Right atrium auricular region (tissue), 2 donors: ENCODE measurements at regions not wholly inside any gene's neighbourhood (a gene's known extent, or its start where the extent isn't known, plus 50 kb on each side); places are given as distances from the start of the nearest gene placed in this dataset.
"Not testable (repeated sequence)": the region's sequence is repeated elsewhere in the genome, so short reads cannot be mapped to it uniquely, and the experiment has no call there.

Source experiments
- DNase-seq: peaks from one replicate; pipeline ENCODE4 v3.0.0-alpha.2; 2019; ENCODE audit warnings: low spot score
- H3K27ac ChIP-seq, 2 donors: fragments of 200-600 bp; sonication (generic); 1 replicate in 1 of 2; 2 replicates in 1 of 2; pipeline ENCODE4 v1.5.1; 2016 to 2019
- H3K27me3 ChIP-seq, 2 donors: fragments of 200-600 bp; sonication (generic); one replicate each; pipeline versions ENCODE4 v1.5.1 to v1.6.0; 2017 to 2019
- H3K36me3 ChIP-seq: fragments of 200-600 bp; sonication (generic); one replicate; pipeline ENCODE4 v1.5.1; 2016
- H3K4me1 ChIP-seq, 2 donors: fragments of 200-600 bp; sonication (generic); one replicate each; pipeline versions ENCODE4 v1.5.1 to v1.6.0; 2017 to 2019
- H3K4me3 ChIP-seq, 2 donors: fragments of 200-600 bp; sonication (generic); 1 replicate in 1 of 2; 2 replicates in 1 of 2; pipeline ENCODE4 v1.5.1; 2017 to 2019; ENCODE audit warnings: mild to moderate bottlenecking in 1 of 2, moderate library complexity in 1 of 2
- H3K9me3 ChIP-seq, 2 donors: fragments of 200-600 bp; sonication (generic); one replicate each; pipeline ENCODE4 v1.5.1; 2019
- TF ChIP-seq, protein P1 (sequence below), 2 donors: fragments of 200-600 bp; sonication (generic); IDR thresholded peaks; one replicate each; pipeline ENCODE4 v1.5.1; 2019; ENCODE audit warnings: antibody characterized with exemption in 2 of 2

DNA sequence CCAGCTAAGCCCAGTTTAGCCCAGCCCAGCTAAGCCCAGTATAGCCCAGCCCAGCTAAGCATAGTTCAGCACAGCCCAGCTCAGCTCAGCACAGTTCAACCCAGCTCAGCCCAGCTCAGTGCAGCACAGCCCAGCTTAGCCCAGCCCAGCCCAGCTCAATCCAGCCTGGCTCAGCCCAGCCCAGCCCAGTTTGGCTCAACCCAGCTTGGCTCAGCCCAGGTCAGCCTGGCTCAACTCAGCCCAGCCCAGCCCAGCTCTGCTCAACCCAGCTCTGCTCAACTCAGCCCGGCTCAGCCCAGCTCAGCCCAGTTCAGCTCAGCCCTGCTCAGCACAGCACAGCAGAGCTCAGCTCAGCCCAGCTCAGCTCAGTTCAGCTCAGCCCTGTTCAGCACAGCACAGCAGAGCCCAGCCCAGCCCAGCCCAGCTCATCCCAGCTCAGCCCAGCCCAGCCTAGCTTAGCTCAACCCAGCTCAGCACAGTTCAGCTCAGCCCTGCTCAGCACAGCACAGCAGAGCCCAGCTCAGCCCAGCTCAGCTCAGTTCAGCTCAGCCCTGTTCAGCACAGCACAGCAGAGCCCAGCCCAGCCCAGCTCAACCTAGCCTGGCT lies 330.9 kb downstream of the TMEM121 start:
- H3K9me3 ChIP-seq: no peaks in the 10 kb centered on the region
- TF ChIP-seq, protein P1, sequence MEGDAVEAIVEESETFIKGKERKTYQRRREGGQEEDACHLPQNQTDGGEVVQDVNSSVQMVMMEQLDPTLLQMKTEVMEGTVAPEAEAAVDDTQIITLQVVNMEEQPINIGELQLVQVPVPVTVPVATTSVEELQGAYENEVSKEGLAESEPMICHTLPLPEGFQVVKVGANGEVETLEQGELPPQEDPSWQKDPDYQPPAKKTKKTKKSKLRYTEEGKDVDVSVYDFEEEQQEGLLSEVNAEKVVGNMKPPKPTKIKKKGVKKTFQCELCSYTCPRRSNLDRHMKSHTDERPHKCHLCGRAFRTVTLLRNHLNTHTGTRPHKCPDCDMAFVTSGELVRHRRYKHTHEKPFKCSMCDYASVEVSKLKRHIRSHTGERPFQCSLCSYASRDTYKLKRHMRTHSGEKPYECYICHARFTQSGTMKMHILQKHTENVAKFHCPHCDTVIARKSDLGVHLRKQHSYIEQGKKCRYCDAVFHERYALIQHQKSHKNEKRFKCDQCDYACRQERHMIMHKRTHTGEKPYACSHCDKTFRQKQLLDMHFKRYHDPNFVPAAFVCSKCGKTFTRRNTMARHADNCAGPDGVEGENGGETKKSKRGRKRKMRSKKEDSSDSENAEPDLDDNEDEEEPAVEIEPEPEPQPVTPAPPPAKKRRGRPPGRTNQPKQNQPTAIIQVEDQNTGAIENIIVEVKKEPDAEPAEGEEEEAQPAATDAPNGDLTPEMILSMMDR (IDR thresholded peaks at IDR 0.05): no peak
- H3K27me3 ChIP-seq: no peaks in the 10 kb centered on the region
- no peak overlapping the region for H3K27ac ChIP-seq
- DNase-seq: no peak
- no peaks in the 10 kb centered on the region for H3K36me3 ChIP-seq
- no peak overlapping the region for H3K4me3 ChIP-seq
- H3K4me1 ChIP-seq: no peaks in the 10 kb centered on the region

DNA sequence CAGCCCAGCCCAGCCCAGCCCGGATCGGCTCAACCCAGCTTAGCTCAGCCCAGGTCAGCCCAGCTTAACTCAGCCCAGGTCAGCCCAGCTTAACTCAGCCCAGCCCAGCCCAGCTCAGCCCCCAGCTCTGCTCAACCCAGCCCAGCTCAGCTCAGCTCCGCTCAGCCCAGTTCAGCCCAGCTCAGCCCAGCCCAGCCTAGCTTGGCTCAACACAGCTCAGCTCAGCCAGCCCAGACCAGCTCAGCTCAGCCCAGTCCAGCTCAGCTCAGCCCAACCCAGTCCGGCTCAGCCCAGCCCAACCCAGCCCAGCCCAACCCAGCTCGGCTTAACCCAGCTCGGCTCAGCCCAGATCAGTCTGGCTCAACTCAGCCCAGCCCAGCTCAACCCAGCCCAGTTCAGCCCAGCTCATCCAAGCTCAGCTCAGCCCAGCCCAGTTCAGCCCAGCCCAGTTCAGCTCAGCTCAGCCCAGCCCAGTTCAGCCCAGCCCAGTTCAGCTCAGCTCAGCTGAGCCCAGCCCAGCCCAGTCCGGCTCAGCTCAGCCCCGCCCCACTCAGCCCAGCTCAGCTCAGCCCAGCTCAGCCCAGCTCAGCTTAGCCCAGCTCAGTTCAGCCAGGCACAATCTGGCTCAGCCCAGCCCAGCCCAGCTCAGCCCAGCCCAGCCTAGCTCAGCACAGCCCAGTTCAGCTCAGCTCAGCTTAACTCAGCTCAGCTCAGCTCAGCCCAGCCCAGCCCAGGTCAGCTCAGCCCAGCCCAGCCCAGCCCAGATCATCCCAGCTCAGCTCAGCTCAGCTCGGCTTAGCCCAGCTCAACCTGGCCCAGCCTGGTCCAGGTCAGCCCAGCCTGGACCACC lies 331.7 kb downstream of the TMEM121 start:
- Histone ChIP-seq H3K4me1 (no peaks in the 10 kb centered on the region), H3K27me3 (no peaks in the 10 kb centered on the region)
- DNase-seq: no peak

DNA sequence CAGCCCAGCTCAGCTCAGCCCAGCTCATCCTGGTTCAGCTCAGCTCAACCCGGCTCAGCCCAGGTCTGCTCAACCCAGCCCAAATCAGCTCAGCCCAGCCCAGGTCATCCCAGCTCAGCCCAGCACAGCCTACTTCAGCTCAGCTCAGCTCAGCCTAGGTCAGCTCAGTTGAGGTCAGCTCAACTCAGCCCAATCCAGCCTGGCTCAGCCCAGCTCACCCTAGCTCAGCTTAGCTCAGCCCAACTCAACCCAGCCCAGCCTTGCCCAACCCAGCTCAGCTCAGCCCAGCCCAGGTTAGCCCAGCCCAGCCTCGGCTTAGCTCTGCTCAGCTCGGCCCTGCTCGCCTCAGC lies 332.3 kb downstream of the TMEM121 start:
- H3K4me3 ChIP-seq: no peak overlapping the region
- H3K9me3 ChIP-seq: no peaks in the 10 kb centered on the region
- no peaks in the 10 kb centered on the region for H3K27me3 ChIP-seq
- no peaks in the 10 kb centered on the region for H3K36me3 ChIP-seq
- no peak overlapping the region for H3K27ac ChIP-seq
- DNase-seq: no peak
- TF ChIP-seq, protein P1 (IDR thresholded peaks at IDR 0.05): no peak
- H3K4me1 ChIP-seq: no peaks in the 10 kb centered on the region

More for the DNA sequence above, 331.7 kb downstream of the TMEM121 start:
- H3K36me3 ChIP-seq: no peaks in the 10 kb centered on the region
- no peak overlapping the region for H3K27ac ChIP-seq
- H3K4me3 ChIP-seq: no peak overlapping the region
- H3K9me3 ChIP-seq: no peaks in the 10 kb centered on the region
- TF ChIP-seq, protein P1 (IDR thresholded peaks at IDR 0.05): no peak

DNA sequence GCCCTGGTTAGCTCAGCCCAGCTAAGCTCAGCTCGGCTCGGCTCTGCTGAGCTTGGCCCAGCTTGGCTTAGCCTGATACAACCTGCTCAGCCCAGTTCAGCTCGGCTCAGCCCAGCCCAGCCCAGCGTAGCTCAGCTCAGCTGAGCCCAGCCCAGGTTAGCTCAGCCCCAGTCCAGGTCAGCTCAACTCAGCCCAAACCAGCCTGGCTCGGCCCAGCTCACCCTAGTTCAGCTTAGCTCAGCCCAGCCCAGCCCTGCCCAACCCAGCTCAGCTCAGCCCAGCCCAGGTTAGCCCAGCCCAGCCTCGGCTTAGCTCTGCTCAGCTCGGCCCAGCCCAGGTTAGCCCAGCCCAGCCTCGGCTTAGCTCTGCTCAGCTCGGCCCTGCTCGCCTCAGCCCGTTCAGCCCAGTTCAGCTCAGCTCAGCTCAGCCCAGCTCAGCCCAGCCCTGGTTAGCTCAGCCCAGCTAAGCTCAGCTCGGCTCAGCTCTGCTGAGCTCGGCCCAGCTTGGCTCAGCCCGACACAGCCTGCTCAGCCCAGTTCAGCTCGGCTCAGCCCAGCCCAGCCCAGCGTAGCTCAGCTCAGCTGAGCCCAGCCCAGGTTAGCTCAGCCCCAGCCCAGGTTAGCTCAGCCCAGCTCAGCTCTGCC lies 332.8 kb downstream of the TMEM121 start:
- not testable (repeated sequence) for H3K27me3 ChIP-seq, H3K4me3 ChIP-seq, H3K4me1 ChIP-seq, H3K36me3 ChIP-seq, DNase-seq, H3K27ac ChIP-seq, H3K9me3 ChIP-seq

DNA sequence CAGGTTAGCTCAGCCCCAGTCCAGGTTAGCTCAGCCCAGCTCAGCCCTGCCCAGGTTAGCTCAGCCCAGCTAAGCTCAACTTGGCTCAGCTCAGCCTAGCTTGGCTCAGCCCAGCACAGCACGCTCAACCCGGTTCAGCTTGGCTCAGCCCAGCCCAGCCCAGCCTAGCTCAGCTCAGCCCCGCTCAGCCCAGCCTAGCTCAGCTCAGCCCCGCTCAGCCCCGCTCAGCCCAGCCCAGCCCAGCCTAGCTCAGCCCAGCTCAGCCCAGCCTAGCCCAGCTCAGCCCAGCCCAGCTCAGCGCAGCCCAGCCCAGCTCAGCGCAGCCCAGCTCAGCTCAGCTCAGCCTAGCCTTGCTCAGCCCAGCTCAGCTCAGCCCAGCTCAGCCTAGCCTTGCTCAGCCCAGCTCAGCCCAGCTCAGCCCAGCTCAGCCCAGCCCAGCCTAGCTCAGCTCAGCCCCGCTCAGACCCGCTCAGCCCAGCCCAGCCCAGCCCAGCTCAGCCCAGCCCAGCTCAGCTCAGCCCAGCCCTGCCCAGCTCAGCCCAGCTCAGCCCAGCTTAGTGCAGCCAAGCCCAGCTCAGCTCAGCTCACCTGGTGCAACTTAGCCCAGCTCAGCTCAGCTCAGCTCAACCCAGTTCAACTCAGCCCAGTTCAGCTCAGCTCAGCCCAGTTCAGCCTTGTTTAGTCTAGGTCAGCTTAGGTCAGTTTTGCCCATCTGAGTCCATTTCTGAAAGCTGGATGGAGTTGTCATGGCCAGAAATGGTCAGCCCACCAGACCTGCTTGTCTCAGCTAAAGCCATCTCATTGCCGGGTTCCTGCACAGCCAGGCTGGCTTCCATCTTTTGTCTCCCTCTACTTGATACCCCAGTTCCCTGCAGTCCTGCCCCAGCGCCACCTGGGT lies 333.6 kb downstream of the TMEM121 start:
- no peaks in the 10 kb centered on the region for H3K36me3 ChIP-seq
- H3K27ac ChIP-seq: no peak overlapping the region
- TF ChIP-seq, protein P1 (IDR thresholded peaks at IDR 0.05): no peak
- DNase-seq: no peak
- no peak overlapping the region for H3K4me3 ChIP-seq
- H3K27me3 ChIP-seq: no peaks in the 10 kb centered on the region
- no peaks in the 10 kb centered on the region for H3K4me1 ChIP-seq
- H3K9me3 ChIP-seq: no peaks in the 10 kb centered on the region
